ENCODE measurements at regions not wholly inside any gene's neighbourhood (a gene's known extent, or its start where the extent isn't known, plus 50 kb on each side); places are given as distances from the start of the nearest gene placed in this dataset.

GRCh38 chr21:23601549-23601948 lies 2005.7 kb downstream of the MRPL39 start:
- Histone ChIP-seq H3K9me3 (ENCODE audit: control insufficient read depth in 4 of 4, low read length in 3 of 4) (no peaks in the 10 kb centered on the region), H3K4me3 (ENCODE audit: low read depth in 1 of 3, low read length in 3 of 3) (no peak overlapping the region), H3K4me1 (ENCODE audit: control insufficient read depth in 4 of 4, insufficient read depth in 4 of 4, low read length in 3 of 4) (no peaks in the 10 kb centered on the region), H3K9ac (ENCODE audit: low read depth in 1 of 2, low read length in 2 of 2) (no peak overlapping the region), H3K27ac (ENCODE audit: low read depth in 1 of 2, low read length in 2 of 2) (no peak overlapping the region), H3K27me3 (ENCODE audit: control insufficient read depth in 4 of 4, insufficient read depth in 4 of 4, low read length in 3 of 4) (no peaks in the 10 kb centered on the region), H3K36me3 (ENCODE audit: control insufficient read depth in 4 of 4, insufficient read depth in 3 of 4, low read depth in 1 of 4, low read length in 3 of 4) (no peaks in the 10 kb centered on the region)
- no peak for DNase-seq (ENCODE audit: low spot score)
- WGBS: 89% methylated on average over 4 of the region's 4 CpGs
- no peak for TF ChIP-seq RAD21 (IDR thresholded peaks at IDR 0.05)
- TF ChIP-seq GABPA (IDR thresholded peaks at IDR 0.05 in 1 of 2, conservative IDR thresholded peaks at IDR 0.05 in 1 of 2): no peak
- no peak for TF ChIP-seq FOXA2 (IDR thresholded peaks at IDR 0.05)
- no peak for TF ChIP-seq JUND (IDR thresholded peaks at IDR 0.05)
- TF ChIP-seq TAF1 (conservative IDR thresholded peaks at IDR 0.05): no peak
- TF ChIP-seq HNF4A (conservative IDR thresholded peaks at IDR 0.05): no peak
- no peak for TF ChIP-seq NR2F2 (IDR thresholded peaks at IDR 0.05)
- TF ChIP-seq REST (IDR thresholded peaks at IDR 0.05): no peak
- no peak for TF ChIP-seq HNF4G (IDR thresholded peaks at IDR 0.05)
- no peak for TF ChIP-seq ZBTB33 (IDR thresholded peaks at IDR 0.05)

GRCh38 chr21:23593582-23593981 lies 2013.7 kb downstream of the MRPL39 start:
- no peaks in the 10 kb centered on the region for H3K27me3 ChIP-seq (ENCODE audit: control insufficient read depth in 4 of 4, insufficient read depth in 4 of 4, low read length in 3 of 4)
- no peak overlapping the region for H3K9ac ChIP-seq (ENCODE audit: low read depth in 1 of 2, low read length in 2 of 2)
- H3K9me3 ChIP-seq (ENCODE audit: control insufficient read depth in 4 of 4, low read length in 3 of 4): no peaks in the 10 kb centered on the region
- 59% methylated on average over 1 of the region's 1 CpG for WGBS
- no peak for TF ChIP-seq SP1 (IDR thresholded peaks at IDR 0.05)
- no peak for DNase-seq (ENCODE audit: low spot score)
- H3K4me3 ChIP-seq (ENCODE audit: low read depth in 1 of 3, low read length in 3 of 3): no peak overlapping the region
- no peaks in the 10 kb centered on the region for H3K4me1 ChIP-seq (ENCODE audit: control insufficient read depth in 4 of 4, insufficient read depth in 4 of 4, low read length in 3 of 4)
- H3K27ac ChIP-seq (ENCODE audit: low read depth in 1 of 2, low read length in 2 of 2): no peak overlapping the region
- no peaks in the 10 kb centered on the region for H3K36me3 ChIP-seq (ENCODE audit: control insufficient read depth in 4 of 4, insufficient read depth in 3 of 4, low read depth in 1 of 4, low read length in 3 of 4)

GRCh38 chr21:23585419-23585818 lies 2021.9 kb downstream of the MRPL39 start:
- Histone ChIP-seq H3K27ac (ENCODE audit: low read depth in 1 of 2, low read length in 2 of 2) (no peak overlapping the region), H3K9me3 (ENCODE audit: control insufficient read depth in 4 of 4, low read length in 3 of 4) (peaks cover 0 to 1% (median 0%) of the 10 kb centered on the region in 4 donors), H3K27me3 (ENCODE audit: control insufficient read depth in 4 of 4, insufficient read depth in 4 of 4, low read length in 3 of 4) (no peaks in the 10 kb centered on the region), H3K9ac (ENCODE audit: low read depth in 1 of 2, low read length in 2 of 2) (no peak overlapping the region), H3K4me3 (ENCODE audit: low read depth in 1 of 3, low read length in 3 of 3) (no peak overlapping the region), H3K36me3 (ENCODE audit: control insufficient read depth in 4 of 4, insufficient read depth in 3 of 4, low read depth in 1 of 4, low read length in 3 of 4) (no peaks in the 10 kb centered on the region), H3K4me1 (ENCODE audit: control insufficient read depth in 4 of 4, insufficient read depth in 4 of 4, low read length in 3 of 4) (no peaks in the 10 kb centered on the region)
- DNase-seq (ENCODE audit: low spot score): no peak
- WGBS: 56% methylated on average over 2 of the region's 2 CpGs
- TF ChIP-seq ZBTB33 (IDR thresholded peaks at IDR 0.05) (no peak), TAF1 (conservative IDR thresholded peaks at IDR 0.05) (no peak), FOXA1 (IDR thresholded peaks at IDR 0.05) (no peak), FOXA2 (IDR thresholded peaks at IDR 0.05) (no peak), GABPA (IDR thresholded peaks at IDR 0.05 in 1 of 2, conservative IDR thresholded peaks at IDR 0.05 in 1 of 2) (no peak), HNF4G (IDR thresholded peaks at IDR 0.05) (no peak), JUND (IDR thresholded peaks at IDR 0.05) (no peak), ATF3 (IDR thresholded peaks at IDR 0.05) (no peak), MAX (IDR thresholded peaks at IDR 0.05) (no peak), CTCF (IDR thresholded peaks at IDR 0.05; ENCODE audit: low read depth, low read length, missing input control) (no peak), RAD21 (IDR thresholded peaks at IDR 0.05) (no peak), YY1 (IDR thresholded peaks at IDR 0.05) (no peak), RXRA (IDR thresholded peaks at IDR 0.05) (no peak)
